NCI-H146 treated with DMSO at 0.1 percent for 48 hours (cell line): ENCODE measurements at regions not wholly inside any gene's neighbourhood (a gene's known extent, or its start where the extent isn't known, plus 50 kb on each side); places are given as distances from the start of the nearest gene placed in this dataset.
"Not testable (repeated sequence)": the region's sequence is repeated elsewhere in the genome, so short reads cannot be mapped to it uniquely, and the experiment has no call there.

ENCODE experiments used
- DNase-seq: peaks from one replicate; lab custom pipeline; 2025; ENCODE audit not compliant: unreplicated experiment; lab: John Stamatoyannopoulos, UW

DNA sequence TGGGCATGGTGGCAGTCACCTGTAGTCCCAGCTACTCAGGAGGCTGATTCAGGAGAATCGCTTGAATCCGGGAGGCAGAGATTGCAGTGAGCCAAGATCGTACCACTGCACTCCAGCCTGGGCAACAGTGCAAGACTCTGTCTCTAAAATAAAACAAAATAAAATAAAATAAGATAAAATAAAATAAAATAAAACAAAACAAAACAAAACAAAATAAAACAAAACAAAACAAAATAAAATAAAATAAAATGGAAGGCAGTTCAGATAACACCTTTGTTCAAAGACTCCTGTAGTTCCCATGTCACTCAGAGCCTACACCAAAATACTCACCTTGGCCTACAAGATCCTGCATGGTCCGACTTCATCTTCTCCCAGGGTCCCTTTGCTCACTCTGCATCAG, 61.3 kb downstream of the SYF2 start:
- DNase-seq: not testable (repeated sequence)

DNA sequence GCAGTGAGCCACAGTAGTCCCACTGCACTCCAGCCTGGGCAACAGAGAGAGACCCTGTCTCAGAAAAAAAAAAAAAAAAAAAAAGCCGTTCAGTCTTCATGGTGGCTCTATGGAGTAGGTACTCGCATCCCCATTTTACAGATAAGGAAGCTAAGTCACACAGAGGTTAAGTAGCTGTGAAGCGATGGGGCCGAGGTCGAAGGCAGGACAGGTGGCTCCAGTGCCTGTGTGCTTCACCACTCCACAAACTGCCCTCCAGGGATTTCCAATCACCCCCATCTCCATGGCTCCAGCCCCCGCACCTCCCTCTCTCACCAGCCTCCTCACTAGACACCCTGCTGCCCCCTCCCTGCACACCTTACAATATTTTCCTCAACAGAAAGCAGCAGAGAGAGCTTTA, 61.9 kb downstream of the SYF2 start:
- DNase-seq: no peak

DNA sequence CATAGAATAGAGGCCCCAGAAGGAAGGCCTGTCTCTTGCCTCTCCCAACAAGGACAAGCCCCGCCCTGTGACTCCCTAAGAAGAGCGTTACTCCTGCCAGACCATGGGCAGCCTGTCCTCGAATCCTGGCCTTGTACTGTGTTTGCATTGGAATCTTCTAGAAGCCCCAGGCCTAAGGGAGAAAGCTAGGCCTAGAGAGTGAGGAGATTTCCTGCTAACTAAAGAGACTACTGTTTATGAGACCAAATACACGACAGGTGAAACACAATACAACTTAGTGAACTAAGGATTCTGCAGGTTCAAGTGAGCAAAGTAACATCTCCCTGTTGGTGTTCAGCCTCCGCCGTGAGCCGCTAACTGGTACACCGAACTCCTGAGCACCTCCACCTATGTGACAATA, 62.7 kb downstream of the SYF2 start:
- DNase-seq: no peak

DNA sequence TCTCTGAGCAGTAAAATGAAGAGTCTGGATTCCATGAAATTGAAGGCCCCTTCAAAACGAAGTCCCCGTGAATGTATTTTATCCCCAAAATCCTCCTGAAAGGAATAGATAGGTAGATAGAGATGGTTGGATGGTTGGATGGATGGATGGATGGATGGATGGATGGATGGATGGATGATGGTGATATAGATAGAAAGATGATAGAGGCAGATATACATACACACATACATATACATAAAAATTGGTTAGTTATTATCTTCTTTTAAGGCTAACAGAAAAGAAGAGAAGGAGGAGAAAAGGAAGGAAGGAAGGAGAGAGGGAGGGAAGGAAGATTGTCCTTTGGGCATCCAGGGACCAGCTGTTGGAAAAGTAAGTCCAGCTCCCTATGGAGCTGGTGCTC, 63.1 kb downstream of the SYF2 start:
- no peak for DNase-seq

GRCh38 chr1:25168193-25169071, 63.9 kb downstream of the SYF2 start:
- no peak for DNase-seq

- DNase-seq: peak; percentile 4
Measured at GRCh38 chr1:25167269-25168192, 64.8 kb downstream of the SYF2 start.

- no peak for DNase-seq
Measured at GRCh38 chr1:25166847-25167246, 65.5 kb downstream of the SYF2 start.

- no peak for DNase-seq
Measured at GRCh38 chr1:25163986-25164385, 68.3 kb downstream of the SYF2 start.

GRCh38 chr1:25161981-25162380, 70.3 kb downstream of the SYF2 start:
- no peak for DNase-seq

DNA sequence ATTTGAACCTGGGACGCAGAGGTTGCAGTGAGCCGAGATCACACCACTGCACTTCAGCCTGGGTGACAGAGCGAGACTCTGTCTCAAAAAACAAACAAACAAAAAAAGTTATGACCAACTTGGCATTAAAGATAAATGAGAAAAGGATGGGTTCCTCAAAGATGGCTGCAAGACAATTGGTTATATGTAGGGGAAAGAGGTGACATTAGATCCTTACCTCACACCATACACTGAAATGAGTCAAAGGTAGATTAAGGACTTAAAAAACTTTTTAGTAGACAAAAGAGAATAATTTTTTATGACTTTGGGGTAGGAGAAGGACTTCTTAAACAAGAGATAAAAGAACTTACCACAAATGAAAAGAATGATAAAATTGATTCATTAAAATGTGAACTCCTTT, 74.5 kb downstream of the SYF2 start:
- DNase-seq: no peak

GRCh38 chr1:25150985-25151495, 81.3 kb downstream of the SYF2 start:
- DNase-seq: no peak

DNA sequence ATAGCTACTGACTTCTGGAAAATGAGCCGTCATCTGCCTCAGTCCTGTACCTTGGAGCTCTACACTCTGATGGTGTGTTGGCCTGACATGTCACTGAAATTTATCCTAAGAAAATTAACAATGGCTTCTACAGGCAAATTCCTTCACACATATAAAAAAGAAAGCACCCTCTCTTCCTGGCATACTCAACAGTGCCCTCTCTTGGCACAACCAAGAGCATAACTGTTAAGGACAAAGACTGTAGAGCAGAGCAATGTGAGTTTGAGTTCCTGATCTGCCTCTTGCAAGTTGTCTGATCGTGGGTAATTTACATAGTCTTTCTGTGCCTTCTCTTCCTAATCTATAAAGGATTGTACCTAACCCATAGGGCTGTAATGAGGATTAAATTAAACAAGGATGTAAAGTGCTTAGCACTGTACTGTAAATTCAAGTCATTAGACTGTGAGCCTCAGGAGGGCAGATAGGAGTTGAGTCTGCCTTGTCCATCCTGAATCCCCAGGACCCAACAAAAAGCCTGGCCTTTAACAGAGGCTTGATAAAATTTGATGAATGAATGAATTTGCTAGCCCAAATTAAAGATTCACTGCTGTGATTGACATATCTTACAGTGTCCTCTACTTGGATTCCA, 83.5 kb downstream of the SYF2 start:
- DNase-seq: no peak

DNA sequence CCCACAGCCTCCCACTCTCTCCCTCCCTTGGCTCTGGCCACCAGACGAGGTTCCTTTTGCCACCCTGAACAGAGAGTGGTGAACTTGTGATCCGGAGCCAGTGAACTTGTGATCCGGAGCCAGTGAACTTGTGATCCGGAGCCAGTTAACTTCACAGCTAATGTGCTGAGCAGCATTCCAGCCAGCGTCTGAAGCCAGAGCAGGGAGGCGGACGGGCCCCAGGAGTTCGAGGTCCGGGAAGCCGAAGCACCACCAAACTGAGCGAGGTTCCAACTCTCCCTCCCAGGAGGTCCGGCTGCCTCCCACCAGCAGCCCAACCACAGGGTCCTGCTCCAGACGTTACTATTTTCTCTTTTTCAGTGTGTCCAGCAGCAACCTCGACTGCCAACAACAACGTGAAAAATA, 85.8 kb downstream of the SYF2 start:
- DNase-seq: no peak

DNA sequence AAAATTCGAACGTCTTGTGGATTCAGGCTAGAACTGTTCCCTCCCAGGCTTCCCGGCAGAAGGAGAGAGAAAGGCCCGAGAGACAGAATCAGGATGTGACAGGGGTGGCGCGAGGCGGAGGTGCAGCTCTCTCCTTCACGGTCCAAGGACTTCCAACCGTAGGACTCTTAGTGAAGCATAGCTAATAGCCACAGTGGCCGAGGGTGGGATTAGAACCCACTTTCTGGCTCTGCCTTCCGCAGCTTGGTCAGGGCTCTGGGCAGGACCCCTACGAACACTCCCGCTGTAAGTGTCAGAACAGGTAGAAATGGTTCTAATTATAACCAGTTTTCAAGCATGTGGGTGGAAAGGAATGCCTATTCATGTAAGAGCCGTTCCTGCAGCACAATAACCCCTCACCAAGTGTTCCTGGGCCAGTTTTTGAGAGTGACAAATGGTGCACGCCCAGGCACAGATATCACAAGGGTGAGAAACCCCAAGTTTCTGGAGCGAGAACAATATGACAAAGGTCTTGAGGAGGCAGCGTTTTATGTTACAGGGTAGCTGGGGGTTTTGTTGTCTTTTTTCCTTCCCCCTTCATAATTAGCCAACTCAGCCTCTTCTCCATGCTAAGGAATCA, 86.4 kb downstream of the SYF2 start:
- no peak for DNase-seq

DNA sequence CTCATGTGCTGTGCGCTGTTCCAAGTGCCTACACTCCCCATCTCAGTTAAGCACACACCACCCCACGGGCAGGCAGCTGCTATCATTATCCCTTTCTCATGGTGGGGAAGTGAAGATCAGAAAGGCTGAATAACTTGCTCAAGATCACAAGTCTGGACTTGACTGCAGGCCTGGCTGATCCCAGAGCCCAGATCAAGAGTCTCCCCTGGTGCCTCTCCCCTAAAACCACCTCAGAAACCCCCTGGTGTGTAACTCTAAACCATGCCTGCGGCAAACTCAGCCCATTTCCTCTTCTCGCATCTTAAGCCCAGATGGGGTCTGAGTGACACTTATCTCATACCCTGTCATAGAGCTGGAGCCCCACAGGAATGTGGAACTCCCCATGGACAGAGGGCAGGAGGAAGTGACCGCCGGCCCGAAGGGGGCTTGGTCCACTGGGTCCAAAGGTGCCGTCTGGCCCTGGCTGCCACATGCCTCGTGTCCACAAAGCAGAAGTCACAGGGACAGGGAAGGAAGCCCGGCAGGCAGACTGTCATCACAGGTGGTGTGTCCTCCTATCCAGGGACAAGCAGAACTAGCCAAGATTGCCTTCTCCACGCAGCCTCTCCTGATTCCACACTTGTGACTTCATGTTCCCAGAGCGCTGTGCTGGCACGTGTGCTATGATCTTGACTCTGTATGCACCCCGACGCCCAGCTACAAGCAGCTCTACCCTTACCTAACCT, 92.1 kb downstream of the SYF2 start:
- no peak for DNase-seq

- DNase-seq: no peak
Measured at GRCh38 chr1:25137521-25138395, 94.5 kb downstream of the SYF2 start.

- DNase-seq: no peak
Measured at GRCh38 chr1:25137106-25137505, 95.2 kb downstream of the SYF2 start.

GRCh38 chr1:25135909-25136308, 96.4 kb downstream of the SYF2 start:
- no peak for DNase-seq

DNA sequence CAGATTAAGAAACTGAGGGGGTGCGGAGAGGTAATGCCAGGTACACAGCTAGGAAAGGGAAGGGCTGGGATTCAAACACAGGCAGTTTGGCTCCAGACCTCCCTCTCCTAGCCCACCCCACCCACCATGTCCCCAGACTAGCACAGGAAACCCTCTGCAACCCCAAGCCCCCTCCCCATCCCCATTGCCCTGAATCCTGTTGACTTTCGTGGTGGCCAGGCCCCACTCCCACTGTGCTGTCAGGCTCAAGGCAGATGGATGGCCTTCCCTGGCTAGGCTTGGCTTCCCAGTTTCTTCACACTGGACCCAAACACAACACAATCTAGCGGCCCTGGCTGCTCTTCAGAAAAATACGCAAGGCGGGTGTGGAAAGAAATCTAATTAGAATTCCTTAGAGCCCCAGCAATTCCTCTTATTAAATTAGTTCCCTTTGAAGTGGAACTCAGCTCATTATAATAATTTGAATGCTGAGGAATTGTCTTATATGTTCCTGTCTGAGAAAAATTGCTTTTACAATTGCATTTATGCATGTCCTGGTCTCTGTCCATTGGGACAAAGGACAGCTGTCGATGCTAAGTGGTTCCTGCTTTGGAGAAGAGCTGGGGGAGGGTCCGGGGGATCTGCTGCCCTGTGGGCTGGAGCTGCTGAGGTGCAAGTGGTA, 97.4 kb downstream of the SYF2 start:
- DNase-seq: no peak
